DND-41 (cell line): ENCODE measurements at regions not wholly inside any gene's neighbourhood (a gene's known extent, or its start where the extent isn't known, plus 50 kb on each side); places are given as distances from the start of the nearest gene placed in this dataset.

Source experiments
- ATAC-seq: fragments of 200-7000 bp; cut with Tn5 transposase; 3 replicates; pipeline ENCODE4 v1.9.1; 2021; ENCODE audit warnings: low read depth; ENCODE audit not compliant: insufficient read depth
- DNase-seq: peaks from one replicate; pipeline ENCODE4 v3.0.0-alpha.2; 2020
- H2AFZ ChIP-seq: 2 replicates; pipeline ENCODE4 v1.6.0; 2012; ENCODE audit warnings: low read depth, low read length
- H3K27ac ChIP-seq: 2 replicates; pipeline ENCODE4 v1.5.1; 2012; ENCODE audit warnings: low read length, inconsistent platforms
- H3K27me3 ChIP-seq: fragments of 200-600 bp; sonication (generic); 2 replicates; pipeline ENCODE4 v1.6.0; 2012; ENCODE audit warnings: low read length, mild to moderate bottlenecking, inconsistent platforms; ENCODE audit not compliant: insufficient read depth, poor library complexity
- H3K36me3 ChIP-seq: 2 replicates; pipeline ENCODE4 v1.5.1; 2012; ENCODE audit warnings: low read length, inconsistent platforms; ENCODE audit not compliant: insufficient read depth
- H3K4me1 ChIP-seq: 2 replicates; pipeline ENCODE4 v1.5.1; 2012; ENCODE audit warnings: mild to moderate bottlenecking, low read length; ENCODE audit not compliant: insufficient read depth
- H3K4me2 ChIP-seq: 2 replicates; pipeline ENCODE4 v1.6.0; 2012; ENCODE audit warnings: mild to moderate bottlenecking, moderate library complexity, low read length, inconsistent platforms; ENCODE audit not compliant: insufficient read depth
- H3K4me3 ChIP-seq, 2 experiments: fragments of 200-600 bp in 1 of 2; shearing (Covaris generic) in 1 of 2; 2 replicates each; pipeline ENCODE4 v1.5.1; 2012 to 2016; ENCODE audit warnings: inconsistent platforms in 2 of 2, low read length in 2 of 2, mild to moderate bottlenecking in 2 of 2, low read depth in 1 of 2, moderate library complexity in 1 of 2
- H3K79me2 ChIP-seq: 2 replicates; pipeline ENCODE4 v1.6.0; 2012; ENCODE audit warnings: low read length, inconsistent platforms; ENCODE audit not compliant: insufficient read depth
- H3K9ac ChIP-seq: 2 replicates; pipeline ENCODE4 v1.6.0; 2012; ENCODE audit warnings: low read depth, mild to moderate bottlenecking, inconsistent platforms, low read length, moderate library complexity
- H3K9me3 ChIP-seq: 2 replicates; pipeline ENCODE4 v1.5.1; 2012; ENCODE audit warnings: low read length, moderate library complexity, mild to moderate bottlenecking, inconsistent platforms; ENCODE audit not compliant: insufficient read depth, severe bottlenecking
- H4K20me1 ChIP-seq: 2 replicates; pipeline ENCODE4 v1.6.0; 2012; ENCODE audit warnings: low read length; ENCODE audit not compliant: insufficient read depth
- EZH2 ChIP-seq: IDR thresholded peaks from 3 replicates; pipeline ENCODE4 v1.6.1; 2012; ENCODE audit warnings: borderline replicate concordance, low read depth, mild to moderate bottlenecking, moderate library complexity, low read length, inconsistent platforms; ENCODE audit not compliant: severe bottlenecking
- TF ChIP-seq, protein P1 (sequence below): IDR thresholded peaks from 2 replicates; pipeline ENCODE4 v1.5.1; 2012; ENCODE audit warnings: borderline replicate concordance, low read length, moderate library complexity, mild to moderate bottlenecking; ENCODE audit not compliant: poor library complexity, severe bottlenecking; ENCODE audit errors: extremely low read depth

DNA sequence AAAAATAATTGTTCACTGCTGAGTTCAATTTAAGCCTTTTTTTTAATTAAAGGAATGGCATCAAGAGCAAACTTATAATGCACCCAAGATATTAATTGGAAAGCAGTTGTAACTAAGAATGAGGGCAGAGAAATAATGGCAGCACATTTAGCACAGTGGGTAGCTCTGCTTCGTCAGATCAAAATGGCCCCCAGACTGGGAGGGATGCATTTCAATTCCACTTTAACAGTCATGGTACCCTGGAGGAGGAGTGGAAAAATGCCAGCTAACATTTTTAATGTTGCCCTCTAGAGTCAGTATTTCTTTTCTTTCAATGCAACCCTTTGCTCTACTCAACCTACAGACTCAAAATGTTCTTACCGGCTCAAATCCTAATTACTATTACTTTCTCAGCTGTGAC is 504.8 kb upstream of the SETBP1 start:
- H3K27ac ChIP-seq = no peak overlapping the region
- H3K27me3 ChIP-seq = no peaks in the 10 kb centered on the region
- no peak overlapping the region for H3K4me3 ChIP-seq
- H3K4me2 ChIP-seq = no peak overlapping the region
- no peak overlapping the region for H2AFZ ChIP-seq
- H3K4me1 ChIP-seq = no peaks in the 10 kb centered on the region
- no peak overlapping the region for H3K9ac ChIP-seq
- H3K9me3 ChIP-seq = no peaks in the 10 kb centered on the region
- H3K36me3 ChIP-seq = no peaks in the 10 kb centered on the region
- no peak for ATAC-seq
- TF ChIP-seq, protein P1, sequence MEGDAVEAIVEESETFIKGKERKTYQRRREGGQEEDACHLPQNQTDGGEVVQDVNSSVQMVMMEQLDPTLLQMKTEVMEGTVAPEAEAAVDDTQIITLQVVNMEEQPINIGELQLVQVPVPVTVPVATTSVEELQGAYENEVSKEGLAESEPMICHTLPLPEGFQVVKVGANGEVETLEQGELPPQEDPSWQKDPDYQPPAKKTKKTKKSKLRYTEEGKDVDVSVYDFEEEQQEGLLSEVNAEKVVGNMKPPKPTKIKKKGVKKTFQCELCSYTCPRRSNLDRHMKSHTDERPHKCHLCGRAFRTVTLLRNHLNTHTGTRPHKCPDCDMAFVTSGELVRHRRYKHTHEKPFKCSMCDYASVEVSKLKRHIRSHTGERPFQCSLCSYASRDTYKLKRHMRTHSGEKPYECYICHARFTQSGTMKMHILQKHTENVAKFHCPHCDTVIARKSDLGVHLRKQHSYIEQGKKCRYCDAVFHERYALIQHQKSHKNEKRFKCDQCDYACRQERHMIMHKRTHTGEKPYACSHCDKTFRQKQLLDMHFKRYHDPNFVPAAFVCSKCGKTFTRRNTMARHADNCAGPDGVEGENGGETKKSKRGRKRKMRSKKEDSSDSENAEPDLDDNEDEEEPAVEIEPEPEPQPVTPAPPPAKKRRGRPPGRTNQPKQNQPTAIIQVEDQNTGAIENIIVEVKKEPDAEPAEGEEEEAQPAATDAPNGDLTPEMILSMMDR = no peak
- no peak for TF ChIP-seq EZH2
- no peak for DNase-seq
- H4K20me1 ChIP-seq = no peaks in the 10 kb centered on the region
- H3K79me2 ChIP-seq = no peaks in the 10 kb centered on the region

DNA sequence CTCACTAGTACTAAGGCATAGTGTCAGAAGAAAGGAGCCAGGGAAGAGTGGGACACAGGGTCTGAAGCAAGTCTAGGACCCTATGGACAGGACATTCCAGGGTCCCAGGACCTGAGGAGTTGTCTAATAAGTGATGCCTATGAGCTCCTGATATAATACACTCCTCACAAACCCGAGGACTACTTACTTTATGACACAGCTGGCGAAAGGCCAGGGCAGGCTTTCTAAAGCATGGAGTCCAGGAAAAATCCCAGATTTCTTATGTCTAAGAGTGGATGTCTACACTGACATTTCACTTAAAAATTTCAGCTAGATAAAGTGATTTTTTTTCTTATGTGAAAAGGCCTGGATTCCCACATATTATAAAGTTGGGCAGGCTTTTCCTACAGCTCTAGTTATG is 502.2 kb upstream of the SETBP1 start:
- H3K9me3 ChIP-seq = no peaks in the 10 kb centered on the region
- no peaks in the 10 kb centered on the region for H3K79me2 ChIP-seq
- H3K4me2 ChIP-seq = no peak overlapping the region
- no peak overlapping the region for H3K27ac ChIP-seq
- DNase-seq = no peak
- H3K36me3 ChIP-seq = no peaks in the 10 kb centered on the region
- no peak overlapping the region for H3K9ac ChIP-seq
- H2AFZ ChIP-seq = no peak overlapping the region
- H3K4me3 ChIP-seq = no peak overlapping the region
- no peak for TF ChIP-seq EZH2
- TF ChIP-seq, protein P1 = no peak
- H3K27me3 ChIP-seq = no peaks in the 10 kb centered on the region
- ATAC-seq = no peak
- H3K4me1 ChIP-seq = no peaks in the 10 kb centered on the region
- no peaks in the 10 kb centered on the region for H4K20me1 ChIP-seq

DNA sequence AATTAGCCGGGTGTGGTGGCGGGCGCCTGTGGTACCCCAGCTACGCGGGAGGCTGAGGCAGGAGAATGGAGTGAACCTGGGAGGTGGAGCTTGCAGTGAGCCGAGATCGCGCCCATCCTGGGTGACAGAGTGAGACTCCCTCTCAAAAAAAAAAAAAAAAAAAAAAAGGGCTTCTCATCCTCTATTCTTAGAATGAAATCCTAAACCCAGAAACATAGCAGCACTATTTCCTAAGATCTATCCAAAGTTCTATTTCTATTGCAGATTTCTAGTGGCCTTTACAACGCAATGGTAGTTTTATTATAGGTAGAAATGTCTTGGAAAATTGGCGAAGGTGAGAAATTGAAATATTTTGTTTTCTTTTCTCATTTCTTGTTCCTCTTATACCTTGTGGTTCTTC is 501.0 kb upstream of the SETBP1 start:
- no peaks in the 10 kb centered on the region for H3K4me1 ChIP-seq
- no peaks in the 10 kb centered on the region for H4K20me1 ChIP-seq
- H3K79me2 ChIP-seq = no peaks in the 10 kb centered on the region
- H3K4me2 ChIP-seq = no peak overlapping the region
- H3K4me3 ChIP-seq = no peak overlapping the region
- no peaks in the 10 kb centered on the region for H3K36me3 ChIP-seq
- no peaks in the 10 kb centered on the region for H3K9me3 ChIP-seq
- H3K27ac ChIP-seq = no peak overlapping the region
- no peak overlapping the region for H3K9ac ChIP-seq
- ATAC-seq (no peak), DNase-seq (no peak)
- no peak for TF ChIP-seq EZH2
- TF ChIP-seq, protein P1 = no peak
- H2AFZ ChIP-seq = no peak overlapping the region
- no peaks in the 10 kb centered on the region for H3K27me3 ChIP-seq

DNA sequence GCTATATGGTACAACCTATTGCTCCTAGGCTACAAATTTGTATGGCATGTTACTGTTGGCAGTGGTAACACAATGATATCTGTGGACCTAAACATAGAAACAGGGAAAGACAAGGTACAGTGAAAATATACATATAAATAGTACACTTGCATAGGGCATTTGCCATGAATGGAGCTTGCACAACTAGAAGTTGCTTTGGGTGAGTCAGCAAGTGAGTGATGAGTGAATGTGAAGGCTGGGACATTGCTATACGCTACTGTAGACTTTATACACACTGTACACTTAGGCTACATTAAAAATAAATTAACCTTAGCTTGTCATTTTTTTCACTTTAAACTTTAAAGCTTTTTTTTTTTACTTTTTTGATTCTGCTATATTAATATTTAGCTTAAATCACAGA is 500.0 kb upstream of the SETBP1 start:
- H3K4me2 ChIP-seq = no peak overlapping the region
- no peaks in the 10 kb centered on the region for H3K27me3 ChIP-seq
- H3K27ac ChIP-seq = no peak overlapping the region
- H3K36me3 ChIP-seq = no peaks in the 10 kb centered on the region
- H4K20me1 ChIP-seq = no peaks in the 10 kb centered on the region
- ATAC-seq (no peak), DNase-seq (no peak)
- H3K79me2 ChIP-seq = no peaks in the 10 kb centered on the region
- no peak overlapping the region for H3K4me3 ChIP-seq
- no peak overlapping the region for H3K9ac ChIP-seq
- no peak overlapping the region for H2AFZ ChIP-seq
- no peak for TF ChIP-seq EZH2
- TF ChIP-seq, protein P1 = no peak
- no peaks in the 10 kb centered on the region for H3K4me1 ChIP-seq
- H3K9me3 ChIP-seq = no peaks in the 10 kb centered on the region
